ENCODE measurements at regions not wholly inside any gene's neighbourhood (a gene's known extent, or its start where the extent isn't known, plus 50 kb on each side); places are given as distances from the start of the nearest gene placed in this dataset.

DNA sequence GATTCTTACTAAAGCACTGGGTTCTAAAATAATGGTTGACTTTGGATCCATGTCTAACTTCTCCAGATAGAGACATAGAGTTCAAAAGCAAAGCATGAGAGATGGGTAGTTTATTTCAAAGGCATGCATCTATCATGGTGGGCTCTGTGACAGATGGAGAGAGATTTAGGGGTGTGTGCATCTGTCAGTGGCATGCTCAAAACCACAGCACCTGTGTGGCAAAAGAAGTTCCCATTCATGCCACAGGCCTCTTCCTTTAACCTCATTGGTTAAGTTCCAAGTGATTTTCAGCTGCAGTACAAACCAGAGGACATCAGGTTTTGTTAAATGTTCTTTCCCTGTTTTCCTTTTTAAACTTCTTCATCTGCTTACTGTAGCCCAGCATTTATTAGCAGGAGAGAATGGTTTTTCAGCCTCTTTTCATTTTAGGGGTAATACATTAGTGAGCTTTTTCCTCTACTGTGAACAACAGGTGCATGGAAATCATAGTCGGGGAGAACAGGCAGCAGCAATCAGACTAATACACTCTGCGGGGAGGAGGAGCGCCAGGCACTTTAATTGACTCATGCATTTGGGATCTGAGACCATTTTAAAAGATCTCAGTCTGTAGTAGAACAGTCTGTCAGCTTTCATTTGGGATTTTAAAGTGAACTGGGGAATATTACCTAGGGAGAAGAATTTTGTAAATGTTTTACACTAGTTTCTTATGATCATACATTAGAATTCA is 52.4 kb upstream of the UPP2 start:
- 81% methylated on average over 3 of the region's 3 CpGs; no CpG with 5 or more reads in 1 of the 2 experiments for WGBS, 2 experiments (ENCODE audit: extremely low coverage in 1 of 2, insufficient coverage in 1 of 2, insufficient read length in 1 of 2, insufficient replicate concordance in 2 of 2, low coverage in 1 of 2, low lambda C conversion rate in 2 of 2, missing lambda C conversion rate in 1 of 2)
- no peak overlapping the region for H3K18ac ChIP-seq (ENCODE audit: extremely low read depth, low read length)
- CTCF ChIA-PET (ENCODE audit: partially characterized antibody) = interaction anchor here (0.8 to 4.3 kb wide), 2 partner anchors 15 to 17 kb away, joined by 4 to 32 read pairs; no protein-coding TSS in a partner anchor

More for the DNA sequence above, 52.4 kb upstream of the UPP2 start:
- H2BK20ac ChIP-seq (ENCODE audit: low read length) = no peak overlapping the region
- H3K79me2 ChIP-seq (ENCODE audit: control insufficient read depth in 1 of 2, insufficient read depth in 2 of 2, low read length in 2 of 2) = no peaks in the 10 kb centered on the region
- H3K36me3 ChIP-seq (ENCODE audit: control insufficient read depth in 2 of 4, insufficient read depth in 4 of 4, low read length in 3 of 4) = no peaks in the 10 kb centered on the region
- H4K5ac ChIP-seq (ENCODE audit: insufficient read length, low read depth, low read length) = no peak overlapping the region
- no peak overlapping the region for H3K23ac ChIP-seq (ENCODE audit: insufficient read length)
- no peak overlapping the region for H3K4ac ChIP-seq (replicated peaks; ENCODE audit: insufficient read length, low read depth, low read length)
- no peak overlapping the region for H3K14ac ChIP-seq (ENCODE audit: insufficient read length)
- no peak overlapping the region for H3K4me2 ChIP-seq (ENCODE audit: insufficient read depth in 1 of 2, low read depth in 2 of 2, low read length in 2 of 2)
- H2BK120ac ChIP-seq (replicated peaks; ENCODE audit: low read depth, low read length) = no peak overlapping the region
- POLR2A ChIA-PET (ENCODE audit: partially characterized antibody) = no interaction called here
- H3K23me2 ChIP-seq (ENCODE audit: low read depth, low read length) = no peaks in the 10 kb centered on the region
- H2AFZ ChIP-seq (ENCODE audit: low read length) = no peak overlapping the region
- H2BK5ac ChIP-seq (ENCODE audit: low read depth, low read length) = no peak overlapping the region
- DNase-seq (ENCODE audit: low read depth in 1 of 2, low spot score in 2 of 2) (no peak), FAIRE-seq (no peak)
- no peak overlapping the region for H2BK15ac ChIP-seq (ENCODE audit: low read length)
- no peak overlapping the region for H3K27ac ChIP-seq (ENCODE audit: low read depth, low read length)
- H2BK12ac ChIP-seq (ENCODE audit: low read depth, low read length) = no peak overlapping the region
- H3K4me3 ChIP-seq (ENCODE audit: extremely low read depth in 1 of 4, insufficient read depth in 2 of 4, low read depth in 3 of 4, low read length in 4 of 4) = no peak overlapping the region
- H3K9me3 ChIP-seq (ENCODE audit: insufficient read depth in 2 of 2, low read depth in 1 of 2, low read length in 1 of 2) = no peaks in the 10 kb centered on the region
- no peak overlapping the region for H3K56ac ChIP-seq (replicated peaks; ENCODE audit: insufficient read length, low read depth, low read length)
- no peak overlapping the region for H4K8ac ChIP-seq (ENCODE audit: extremely low read depth, insufficient read depth, low read length)
- no peaks in the 10 kb centered on the region for H3K27me3 ChIP-seq (replicated peaks in 1 of 4; ENCODE audit: control insufficient read depth in 3 of 4, extremely low read depth in 1 of 4, insufficient read depth in 3 of 4, low read length in 3 of 4)
- no peak overlapping the region for H2AK5ac ChIP-seq (ENCODE audit: low read depth, low read length)
- no peaks in the 10 kb centered on the region for H4K20me1 ChIP-seq (replicated peaks in 1 of 2; ENCODE audit: control insufficient read depth in 1 of 2, insufficient read depth in 2 of 2, low read length in 2 of 2)
- no peaks in the 10 kb centered on the region for H3K4me1 ChIP-seq (replicated peaks in 1 of 4; ENCODE audit: control insufficient read depth in 3 of 4, insufficient read depth in 4 of 4, low read length in 3 of 4)
- H3K79me1 ChIP-seq (ENCODE audit: low read depth, low read length) = no peaks in the 10 kb centered on the region
- TF ChIP-seq SIX5 (IDR thresholded peaks at IDR 0.05; ENCODE audit: low read depth, low read length) (no peak), YY1 (IDR thresholded peaks at IDR 0.05; ENCODE audit: low read depth, low read length) (no peak), ZNF274 (IDR thresholded peaks at IDR 0.05; ENCODE audit: borderline replicate concordance, extremely low read depth, low read length) (no peak), CBX5 (IDR thresholded peaks at IDR 0.05; ENCODE audit: low read depth, low read length) (no peak), PHF8 (conservative IDR thresholded peaks at IDR 0.05; ENCODE audit: low read depth, low read length) (no peak), POU5F1 (IDR thresholded peaks at IDR 0.05; ENCODE audit: low read depth, low read length) (no peak), NRF1 (IDR thresholded peaks at IDR 0.05; ENCODE audit: low read depth, low read length) (no peak), HDAC6 (IDR thresholded peaks at IDR 0.05; ENCODE audit: low read depth, low read length) (no peak), SIRT6 (IDR thresholded peaks at IDR 0.05; ENCODE audit: low read length) (no peak), CBX8 (IDR thresholded peaks at IDR 0.05; ENCODE audit: borderline replicate concordance, low read depth, low read length) (no peak), KDM5A (IDR thresholded peaks at IDR 0.05; ENCODE audit: low read length) (no peak)
- TF ChIP-seq, protein P1, sequence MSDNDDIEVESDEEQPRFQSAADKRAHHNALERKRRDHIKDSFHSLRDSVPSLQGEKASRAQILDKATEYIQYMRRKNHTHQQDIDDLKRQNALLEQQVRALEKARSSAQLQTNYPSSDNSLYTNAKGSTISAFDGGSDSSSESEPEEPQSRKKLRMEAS (IDR thresholded peaks at IDR 0.05) = no peak
- TF ChIP-seq, protein P2, sequence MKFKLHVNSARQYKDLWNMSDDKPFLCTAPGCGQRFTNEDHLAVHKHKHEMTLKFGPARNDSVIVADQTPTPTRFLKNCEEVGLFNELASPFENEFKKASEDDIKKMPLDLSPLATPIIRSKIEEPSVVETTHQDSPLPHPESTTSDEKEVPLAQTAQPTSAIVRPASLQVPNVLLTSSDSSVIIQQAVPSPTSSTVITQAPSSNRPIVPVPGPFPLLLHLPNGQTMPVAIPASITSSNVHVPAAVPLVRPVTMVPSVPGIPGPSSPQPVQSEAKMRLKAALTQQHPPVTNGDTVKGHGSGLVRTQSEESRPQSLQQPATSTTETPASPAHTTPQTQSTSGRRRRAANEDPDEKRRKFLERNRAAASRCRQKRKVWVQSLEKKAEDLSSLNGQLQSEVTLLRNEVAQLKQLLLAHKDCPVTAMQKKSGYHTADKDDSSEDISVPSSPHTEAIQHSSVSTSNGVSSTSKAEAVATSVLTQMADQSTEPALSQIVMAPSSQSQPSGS (IDR thresholded peaks at IDR 0.05; ENCODE audit: low read length) = no peak
- no peak overlapping the region for H3K9ac ChIP-seq (replicated peaks in 1 of 4; ENCODE audit: extremely low read depth in 1 of 4, low read depth in 3 of 4, low read length in 3 of 4)
- H4K91ac ChIP-seq (replicated peaks; ENCODE audit: insufficient read length, low read length) = no peak overlapping the region

Measured in H1 (cell line).